ENCODE measurements at regions not wholly inside any gene's neighbourhood (a gene's known extent, or its start where the extent isn't known, plus 50 kb on each side); places are given as distances from the start of the nearest gene placed in this dataset.

DNA sequence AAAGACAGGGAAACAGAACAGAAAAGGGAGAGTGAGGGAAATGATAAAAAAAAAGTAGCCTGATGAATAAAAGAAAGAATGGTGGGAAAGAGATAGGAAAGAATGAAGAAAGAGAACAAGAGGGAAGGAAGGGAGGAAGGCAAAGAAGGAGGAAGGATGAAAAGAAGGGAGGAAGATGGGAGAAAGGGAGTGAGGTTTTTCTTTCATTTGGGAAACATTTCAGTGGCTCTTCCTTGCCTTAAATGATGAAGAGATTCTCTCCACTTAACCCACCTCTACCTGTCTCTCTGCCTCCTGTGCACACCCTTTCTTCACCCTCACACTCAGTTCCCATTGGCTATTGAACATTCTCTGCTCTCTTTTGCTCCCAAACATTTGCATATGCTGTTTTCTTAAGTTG, 222.1 kb upstream of the DEFB112 start:
- TF ChIP-seq, protein P1, sequence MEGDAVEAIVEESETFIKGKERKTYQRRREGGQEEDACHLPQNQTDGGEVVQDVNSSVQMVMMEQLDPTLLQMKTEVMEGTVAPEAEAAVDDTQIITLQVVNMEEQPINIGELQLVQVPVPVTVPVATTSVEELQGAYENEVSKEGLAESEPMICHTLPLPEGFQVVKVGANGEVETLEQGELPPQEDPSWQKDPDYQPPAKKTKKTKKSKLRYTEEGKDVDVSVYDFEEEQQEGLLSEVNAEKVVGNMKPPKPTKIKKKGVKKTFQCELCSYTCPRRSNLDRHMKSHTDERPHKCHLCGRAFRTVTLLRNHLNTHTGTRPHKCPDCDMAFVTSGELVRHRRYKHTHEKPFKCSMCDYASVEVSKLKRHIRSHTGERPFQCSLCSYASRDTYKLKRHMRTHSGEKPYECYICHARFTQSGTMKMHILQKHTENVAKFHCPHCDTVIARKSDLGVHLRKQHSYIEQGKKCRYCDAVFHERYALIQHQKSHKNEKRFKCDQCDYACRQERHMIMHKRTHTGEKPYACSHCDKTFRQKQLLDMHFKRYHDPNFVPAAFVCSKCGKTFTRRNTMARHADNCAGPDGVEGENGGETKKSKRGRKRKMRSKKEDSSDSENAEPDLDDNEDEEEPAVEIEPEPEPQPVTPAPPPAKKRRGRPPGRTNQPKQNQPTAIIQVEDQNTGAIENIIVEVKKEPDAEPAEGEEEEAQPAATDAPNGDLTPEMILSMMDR (IDR thresholded peaks at IDR 0.05; ENCODE audit: low read depth, low read length): no peak
- TF ChIP-seq EZH2phosphoT487 (IDR thresholded peaks at IDR 0.05; ENCODE audit: low read depth): no peak
